ENCODE measurements at regions not wholly inside any gene's neighbourhood (a gene's known extent, or its start where the extent isn't known, plus 50 kb on each side); places are given as distances from the start of the nearest gene placed in this dataset.

GRCh38 chr13:94921181-94921580 is 208.8 kb upstream of the SOX21 start:
- TF ChIP-seq, protein P1, sequence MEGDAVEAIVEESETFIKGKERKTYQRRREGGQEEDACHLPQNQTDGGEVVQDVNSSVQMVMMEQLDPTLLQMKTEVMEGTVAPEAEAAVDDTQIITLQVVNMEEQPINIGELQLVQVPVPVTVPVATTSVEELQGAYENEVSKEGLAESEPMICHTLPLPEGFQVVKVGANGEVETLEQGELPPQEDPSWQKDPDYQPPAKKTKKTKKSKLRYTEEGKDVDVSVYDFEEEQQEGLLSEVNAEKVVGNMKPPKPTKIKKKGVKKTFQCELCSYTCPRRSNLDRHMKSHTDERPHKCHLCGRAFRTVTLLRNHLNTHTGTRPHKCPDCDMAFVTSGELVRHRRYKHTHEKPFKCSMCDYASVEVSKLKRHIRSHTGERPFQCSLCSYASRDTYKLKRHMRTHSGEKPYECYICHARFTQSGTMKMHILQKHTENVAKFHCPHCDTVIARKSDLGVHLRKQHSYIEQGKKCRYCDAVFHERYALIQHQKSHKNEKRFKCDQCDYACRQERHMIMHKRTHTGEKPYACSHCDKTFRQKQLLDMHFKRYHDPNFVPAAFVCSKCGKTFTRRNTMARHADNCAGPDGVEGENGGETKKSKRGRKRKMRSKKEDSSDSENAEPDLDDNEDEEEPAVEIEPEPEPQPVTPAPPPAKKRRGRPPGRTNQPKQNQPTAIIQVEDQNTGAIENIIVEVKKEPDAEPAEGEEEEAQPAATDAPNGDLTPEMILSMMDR (IDR thresholded peaks at IDR 0.05) = no peak
- TF ChIP-seq POLR2AphosphoS5 (IDR thresholded peaks at IDR 0.05; ENCODE audit: insufficient read depth in 1 of 2, low read depth in 1 of 2) = no peak
- no peak for TF ChIP-seq POLR2A (IDR thresholded peaks at IDR 0.05)
